HG03520 (cell line): ENCODE measurements at regions not wholly inside any gene's neighbourhood (a gene's known extent, or its start where the extent isn't known, plus 50 kb on each side); places are given as distances from the start of the nearest gene placed in this dataset.
A peak's percentile ranks its signal among the peaks of the same experiment; 100 is the strongest.

ENCODE experiments used
- ATAC-seq: cut with Tn5 transposase; IDR thresholded peaks from one replicate; pipeline ENCODE4 v1.9.1; 2021; ENCODE audit warnings: mild to moderate bottlenecking, moderate library complexity; ENCODE audit not compliant: unreplicated experiment

GRCh38 chr2:65514555-65515195 lies 82.3 kb upstream of the SPRED2 start:
- no peak for ATAC-seq

- ATAC-seq = no peak
Measured at GRCh38 chr2:65512783-65513182, 80.4 kb upstream of the SPRED2 start.

- no peak for ATAC-seq
Measured at GRCh38 chr2:65511306-65511705, 78.9 kb upstream of the SPRED2 start.

GRCh38 chr2:65508225-65508624 lies 75.8 kb upstream of the SPRED2 start:
- ATAC-seq = no peak

- no peak for ATAC-seq
Measured at GRCh38 chr2:65507102-65508069, 75.0 kb upstream of the SPRED2 start.

GRCh38 chr2:65504814-65505697 lies 72.7 kb upstream of the SPRED2 start:
- no peak for ATAC-seq

GRCh38 chr2:65504201-65504600 lies 71.8 kb upstream of the SPRED2 start:
- no peak for ATAC-seq

- ATAC-seq = no peak
Measured at GRCh38 chr2:65503746-65504145, 71.3 kb upstream of the SPRED2 start.

GRCh38 chr2:65501836-65502235 lies 69.4 kb upstream of the SPRED2 start:
- ATAC-seq = no peak

GRCh38 chr2:65501074-65501473 lies 68.7 kb upstream of the SPRED2 start:
- peak; percentile 64 for ATAC-seq

- peak; percentile 59 for ATAC-seq
Measured at GRCh38 chr2:65500310-65501040, 68.1 kb upstream of the SPRED2 start.

GRCh38 chr2:65499216-65499615 lies 66.8 kb upstream of the SPRED2 start:
- no peak for ATAC-seq

GRCh38 chr2:65498396-65498795 lies 66.0 kb upstream of the SPRED2 start:
- ATAC-seq = no peak

- ATAC-seq = no peak
Measured at GRCh38 chr2:65495251-65495877, 63.0 kb upstream of the SPRED2 start.

GRCh38 chr2:65494078-65494477 lies 61.7 kb upstream of the SPRED2 start:
- ATAC-seq = no peak

- ATAC-seq = no peak
Measured at GRCh38 chr2:65491381-65491905, 59.0 kb upstream of the SPRED2 start.

GRCh38 chr2:65490222-65490621 lies 57.8 kb upstream of the SPRED2 start:
- ATAC-seq = no peak

- no peak for ATAC-seq
Measured at GRCh38 chr2:65489269-65489668, 56.9 kb upstream of the SPRED2 start.

- ATAC-seq = no peak
Measured at GRCh38 chr2:65488527-65488926, 56.1 kb upstream of the SPRED2 start.

- no peak for ATAC-seq
Measured at GRCh38 chr2:65487404-65487803, 55.0 kb upstream of the SPRED2 start.
